ENCODE measurements at regions not wholly inside any gene's neighbourhood (a gene's known extent, or its start where the extent isn't known, plus 50 kb on each side); places are given as distances from the start of the nearest gene placed in this dataset.

DNA sequence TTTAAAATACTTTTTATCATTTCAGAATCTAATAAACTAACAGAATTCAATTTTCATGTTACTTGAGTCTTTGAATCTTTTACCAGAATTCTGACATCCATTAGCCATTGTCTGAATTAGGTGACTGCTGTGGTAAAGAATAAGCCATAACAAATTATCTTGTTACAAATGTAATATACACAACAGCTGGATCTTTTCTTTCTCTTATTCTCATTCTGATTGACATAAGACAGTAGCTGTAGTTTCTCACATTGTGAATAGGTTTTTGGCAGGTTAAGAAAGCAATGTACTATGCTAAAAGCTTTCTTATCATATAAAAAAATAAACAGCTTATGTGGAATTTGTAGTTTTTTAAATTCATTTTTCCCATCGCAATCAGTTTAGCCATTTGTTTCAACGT, 734.0 kb upstream of the PCDH9 start:
- FAIRE-seq: no peak
- TF ChIP-seq SAP30 (IDR thresholded peaks at IDR 0.05; ENCODE audit: insufficient read depth, insufficient replicate concordance, low read length) (no peak), CEBPB (IDR thresholded peaks at IDR 0.05; ENCODE audit: low read depth, low read length) (no peak)
- 86% methylated on average over 2 of the region's 2 CpGs; no CpG with 5 or more reads in 1 of the 2 experiments for WGBS, 2 experiments (ENCODE audit: extremely low coverage in 1 of 2, insufficient coverage in 1 of 2, insufficient read length in 1 of 2, insufficient replicate concordance in 2 of 2, low coverage in 1 of 2, low lambda C conversion rate in 2 of 2, missing lambda C conversion rate in 1 of 2)

More for the DNA sequence above, 734.0 kb upstream of the PCDH9 start:
- Histone ChIP-seq H2BK15ac (ENCODE audit: low read length) (no peak overlapping the region), H3K9ac (replicated peaks in 1 of 4; ENCODE audit: extremely low read depth in 1 of 4, low read depth in 3 of 4, low read length in 3 of 4) (no peak overlapping the region), H3K27me3 (replicated peaks in 1 of 4; ENCODE audit: control insufficient read depth in 3 of 4, extremely low read depth in 1 of 4, insufficient read depth in 3 of 4, low read length in 3 of 4) (no peaks in the 10 kb centered on the region), H3K27ac (ENCODE audit: low read depth, low read length) (no peak overlapping the region), H2AFZ (ENCODE audit: low read length) (no peak overlapping the region), H4K5ac (ENCODE audit: insufficient read length, low read depth, low read length) (no peak overlapping the region), H3K23ac (ENCODE audit: insufficient read length) (no peak overlapping the region), H3K4me2 (ENCODE audit: insufficient read depth in 1 of 2, low read depth in 2 of 2, low read length in 2 of 2) (no peak overlapping the region), H3K4me3 (ENCODE audit: extremely low read depth in 1 of 4, insufficient read depth in 2 of 4, low read depth in 3 of 4, low read length in 4 of 4) (no peak overlapping the region), H2AK5ac (ENCODE audit: low read depth, low read length) (no peak overlapping the region), H2BK5ac (ENCODE audit: low read depth, low read length) (no peak overlapping the region), H4K20me1 (replicated peaks in 1 of 2; ENCODE audit: control insufficient read depth in 1 of 2, insufficient read depth in 2 of 2, low read length in 2 of 2) (no peaks in the 10 kb centered on the region), H2BK120ac (replicated peaks; ENCODE audit: low read depth, low read length) (no peak overlapping the region), H2BK20ac (ENCODE audit: low read length) (no peak overlapping the region), H4K8ac (ENCODE audit: extremely low read depth, insufficient read depth, low read length) (no peak overlapping the region), H4K91ac (replicated peaks; ENCODE audit: insufficient read length, low read length) (no peak overlapping the region), H3K4ac (replicated peaks; ENCODE audit: insufficient read length, low read depth, low read length) (no peak overlapping the region), H3K36me3 (ENCODE audit: control insufficient read depth in 2 of 4, insufficient read depth in 4 of 4, low read length in 3 of 4) (no peaks in the 10 kb centered on the region), H2BK12ac (ENCODE audit: low read depth, low read length) (no peak overlapping the region), H3K79me2 (ENCODE audit: control insufficient read depth in 1 of 2, insufficient read depth in 2 of 2, low read length in 2 of 2) (no peaks in the 10 kb centered on the region), H3K14ac (ENCODE audit: insufficient read length) (no peak overlapping the region), H3K18ac (ENCODE audit: extremely low read depth, low read length) (no peak overlapping the region), H3K56ac (replicated peaks; ENCODE audit: insufficient read length, low read depth, low read length) (no peak overlapping the region), H3K9me3 (ENCODE audit: insufficient read depth in 2 of 2, low read depth in 1 of 2, low read length in 1 of 2) (no peaks in the 10 kb centered on the region), H3K23me2 (ENCODE audit: low read depth, low read length) (no peaks in the 10 kb centered on the region), H3K4me1 (replicated peaks in 1 of 4; ENCODE audit: control insufficient read depth in 3 of 4, insufficient read depth in 4 of 4, low read length in 3 of 4) (no peaks in the 10 kb centered on the region), H3K79me1 (ENCODE audit: low read depth, low read length) (no peaks in the 10 kb centered on the region)
- CTCF ChIA-PET (ENCODE audit: partially characterized antibody): interaction anchor here (0.7 kb wide), 1 partner anchor 1318 kb away, joined by 3 read pairs; no protein-coding TSS in a partner anchor
- POLR2A ChIA-PET (ENCODE audit: partially characterized antibody): no interaction called here
- no peak for DNase-seq (ENCODE audit: low read depth in 1 of 2, low spot score in 2 of 2)

Data from H1 (cell line).